HG03196 (cell line): ENCODE measurements at regions not wholly inside any gene's neighbourhood (a gene's known extent, or its start where the extent isn't known, plus 50 kb on each side); places are given as distances from the start of the nearest gene placed in this dataset.

Experiments
- ATAC-seq: cut with Tn5 transposase; IDR thresholded peaks from one replicate; pipeline ENCODE4 v1.9.1; 2021; ENCODE audit not compliant: unreplicated experiment

- ATAC-seq: peak; percentile 75
Measured at GRCh38 chr7:55641273-55641691, 69.0 kb upstream of the VOPP1 start.

- no peak for ATAC-seq
Measured at GRCh38 chr7:55639640-55640039, 67.3 kb upstream of the VOPP1 start.

GRCh38 chr7:55629051-55629677 is 56.9 kb upstream of the VOPP1 start:
- ATAC-seq: no peak

- ATAC-seq: no peak
Measured at GRCh38 chr7:55624813-55625212, 52.5 kb upstream of the VOPP1 start.

GRCh38 chr7:55623617-55624016 is 51.3 kb upstream of the VOPP1 start:
- no peak for ATAC-seq

GRCh38 chr7:55622241-55622640 is 49.9 kb upstream of the VOPP1 start:
- ATAC-seq: no peak
